Liver (tissue), 8 donors: ENCODE measurements at regions not wholly inside any gene's neighbourhood (a gene's known extent, or its start where the extent isn't known, plus 50 kb on each side); places are given as distances from the start of the nearest gene placed in this dataset.

ENCODE experiments used
- DNase-seq: peaks from one replicate; pipeline ENCODE4 v3.0.0-alpha.2; 2017; ENCODE audit warnings: low spot score
- H3K27ac ChIP-seq, 2 donors: one replicate each; pipeline ENCODE4 v1.7.0; 2013; ENCODE audit warnings: inconsistent platforms in 2 of 2, low read length in 2 of 2, control low read depth in 1 of 2, low read depth in 1 of 2, mild to moderate bottlenecking in 1 of 2
- H3K27me3 ChIP-seq, 4 donors: one replicate each; pipeline versions ENCODE4 v1.6.1 to v1.7.0; 2013; ENCODE audit warnings: low read length in 3 of 4, inconsistent platforms in 1 of 4, mild to moderate bottlenecking in 1 of 4, moderate library complexity in 1 of 4; ENCODE audit not compliant: control insufficient read depth in 4 of 4, insufficient read depth in 4 of 4
- H3K36me3 ChIP-seq, 4 donors: one replicate each; pipeline versions ENCODE4 v1.6.1 to v1.7.0; 2013; ENCODE audit warnings: low read length in 3 of 4, mild to moderate bottlenecking in 3 of 4, low read depth in 1 of 4, moderate library complexity in 1 of 4; ENCODE audit not compliant: control insufficient read depth in 4 of 4, insufficient read depth in 3 of 4
- H3K4me1 ChIP-seq, 4 donors: one replicate each; pipeline versions ENCODE4 v1.6.1 to v1.7.0; 2013; ENCODE audit warnings: low read length in 3 of 4, mild to moderate bottlenecking in 3 of 4, moderate library complexity in 1 of 4; ENCODE audit not compliant: control insufficient read depth in 4 of 4, insufficient read depth in 4 of 4
- H3K4me3 ChIP-seq, 3 donors: one replicate each; pipeline versions ENCODE4 v1.6.1 to v1.7.0; 2013; ENCODE audit warnings: low read length in 3 of 3, control low read depth in 1 of 3, low read depth in 1 of 3, mild to moderate bottlenecking in 1 of 3
- H3K9ac ChIP-seq, 2 donors: one replicate each; pipeline ENCODE4 v1.7.0; 2013; ENCODE audit warnings: low read length in 2 of 2, mild to moderate bottlenecking in 2 of 2, moderate library complexity in 2 of 2, control low read depth in 1 of 2, low read depth in 1 of 2
- H3K9me3 ChIP-seq, 4 donors: one replicate each; pipeline versions ENCODE4 v1.6.1 to v1.7.0; 2013; ENCODE audit warnings: low read length in 3 of 4; ENCODE audit not compliant: control insufficient read depth in 4 of 4
- ATF3 ChIP-seq: IDR thresholded peaks from 2 replicates; pipeline ENCODE4 v1.6.1; 2016; ENCODE audit warnings: antibody characterized with exemption
- CTCF ChIP-seq: fragments of 150-350 bp; IDR thresholded peaks from 2 replicates; pipeline ENCODE4 v1.5.1; 2017; ENCODE audit warnings: improper control_type of control experiment, low read depth, low read length; ENCODE audit not compliant: missing input control
- EGR1 ChIP-seq, 2 donors: IDR thresholded peaks; 2 replicates each; pipeline ENCODE4 v1.6.1; 2016 to 2018; ENCODE audit warnings: antibody characterized with exemption in 2 of 2, low read depth in 2 of 2
- FOXA1 ChIP-seq: IDR thresholded peaks from 2 replicates; pipeline ENCODE4 v1.6.1; 2016; ENCODE audit warnings: antibody characterized with exemption
- FOXA2 ChIP-seq: IDR thresholded peaks from 2 replicates; pipeline ENCODE4 v1.6.1; 2016; ENCODE audit warnings: antibody characterized with exemption
- GABPA ChIP-seq, 2 donors: IDR thresholded peaks in 1 of 2; conservative IDR thresholded peaks in 1 of 2; 2 replicates each; pipeline ENCODE4 v1.6.1; 2016; ENCODE audit warnings: antibody characterized with exemption in 2 of 2, mild to moderate bottlenecking in 1 of 2, moderate library complexity in 1 of 2
- HNF4A ChIP-seq, 2 donors: conservative IDR thresholded peaks; 2 replicates each; pipeline ENCODE4 v1.6.1; 2016; ENCODE audit warnings: antibody characterized with exemption in 2 of 2, mild to moderate bottlenecking in 2 of 2
- HNF4G ChIP-seq: IDR thresholded peaks from 2 replicates; pipeline ENCODE4 v1.6.1; 2016; ENCODE audit warnings: antibody characterized with exemption
- JUND ChIP-seq, 2 donors: IDR thresholded peaks; 2 replicates each; pipeline ENCODE4 v1.6.1; 2016; ENCODE audit warnings: antibody characterized with exemption in 2 of 2
- NR2F2 ChIP-seq: IDR thresholded peaks from 2 replicates; pipeline ENCODE4 v1.6.1; 2016; ENCODE audit warnings: antibody characterized with exemption
- RAD21 ChIP-seq, 2 donors: IDR thresholded peaks; 2 replicates each; pipeline ENCODE4 v1.6.1; 2016; ENCODE audit warnings: antibody characterized with exemption in 2 of 2, mild to moderate bottlenecking in 2 of 2
- RXRA ChIP-seq, 2 donors: IDR thresholded peaks; 2 replicates each; pipeline ENCODE4 v1.6.1; 2017 to 2018; ENCODE audit warnings: antibody characterized with exemption in 2 of 2, mild to moderate bottlenecking in 1 of 2
- TAF1 ChIP-seq: conservative IDR thresholded peaks from 2 replicates; pipeline ENCODE4 v1.6.1; 2016; ENCODE audit warnings: antibody characterized with exemption, mild to moderate bottlenecking
- WGBS: extraction: QIAGEN DNeasy Blood & Tissue Kit; methylation state at CpG from one replicate; pipeline ENCODE4 v1.1.7; 2013; 5-methylcytosine and 5-hydroxymethylcytosine counted together
- TF ChIP-seq, protein P1 (sequence below): IDR thresholded peaks from 2 replicates; pipeline ENCODE4 v1.6.1; 2016; ENCODE audit warnings: antibody characterized with exemption
- TF ChIP-seq, protein P2 (sequence below): IDR thresholded peaks from 2 replicates; pipeline ENCODE4 v1.6.1; 2016; ENCODE audit warnings: antibody characterized with exemption
- TF ChIP-seq, protein P3 (sequence below): IDR thresholded peaks from 2 replicates; pipeline ENCODE4 v1.6.1; 2016; ENCODE audit warnings: antibody characterized with exemption, mild to moderate bottlenecking
- donor health status: healthy.
- donor health status: healthy.
- donor health status: healthy.
- donor health status: healthy.
- donor health status: healthy.

GRCh38 chr2:122565364-122565763 lies 809.9 kb downstream of the TSN start:
- TF ChIP-seq RAD21 (IDR thresholded peaks at IDR 0.05): no peak
- TF ChIP-seq NR2F2: no peak
- TF ChIP-seq TAF1: no peak
- TF ChIP-seq ATF3: no peak
- no peak for TF ChIP-seq RXRA (IDR thresholded peaks at IDR 0.05)
- TF ChIP-seq FOXA1: no peak
- no peak for TF ChIP-seq HNF4A (conservative IDR thresholded peaks at IDR 0.05)
- TF ChIP-seq, protein P1, sequence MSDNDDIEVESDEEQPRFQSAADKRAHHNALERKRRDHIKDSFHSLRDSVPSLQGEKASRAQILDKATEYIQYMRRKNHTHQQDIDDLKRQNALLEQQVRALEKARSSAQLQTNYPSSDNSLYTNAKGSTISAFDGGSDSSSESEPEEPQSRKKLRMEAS: no peak
- TF ChIP-seq CTCF: no peak
- no peak for TF ChIP-seq JUND (IDR thresholded peaks at IDR 0.05)
- no peak for TF ChIP-seq FOXA2
- no peak for TF ChIP-seq GABPA (IDR thresholded peaks at IDR 0.05 in 1 of 2, conservative IDR thresholded peaks at IDR 0.05 in 1 of 2)
- TF ChIP-seq, protein P2, sequence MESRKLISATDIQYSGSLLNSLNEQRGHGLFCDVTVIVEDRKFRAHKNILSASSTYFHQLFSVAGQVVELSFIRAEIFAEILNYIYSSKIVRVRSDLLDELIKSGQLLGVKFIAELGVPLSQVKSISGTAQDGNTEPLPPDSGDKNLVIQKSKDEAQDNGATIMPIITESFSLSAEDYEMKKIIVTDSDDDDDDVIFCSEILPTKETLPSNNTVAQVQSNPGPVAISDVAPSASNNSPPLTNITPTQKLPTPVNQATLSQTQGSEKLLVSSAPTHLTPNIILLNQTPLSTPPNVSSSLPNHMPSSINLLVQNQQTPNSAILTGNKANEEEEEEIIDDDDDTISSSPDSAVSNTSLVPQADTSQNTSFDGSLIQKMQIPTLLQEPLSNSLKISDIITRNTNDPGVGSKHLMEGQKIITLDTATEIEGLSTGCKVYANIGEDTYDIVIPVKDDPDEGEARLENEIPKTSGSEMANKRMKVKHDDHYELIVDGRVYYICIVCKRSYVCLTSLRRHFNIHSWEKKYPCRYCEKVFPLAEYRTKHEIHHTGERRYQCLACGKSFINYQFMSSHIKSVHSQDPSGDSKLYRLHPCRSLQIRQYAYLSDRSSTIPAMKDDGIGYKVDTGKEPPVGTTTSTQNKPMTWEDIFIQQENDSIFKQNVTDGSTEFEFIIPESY: no peak
- no peak for TF ChIP-seq EGR1 (IDR thresholded peaks at IDR 0.05; ENCODE audit: low read depth in 2 of 2)
- TF ChIP-seq, protein P3, sequence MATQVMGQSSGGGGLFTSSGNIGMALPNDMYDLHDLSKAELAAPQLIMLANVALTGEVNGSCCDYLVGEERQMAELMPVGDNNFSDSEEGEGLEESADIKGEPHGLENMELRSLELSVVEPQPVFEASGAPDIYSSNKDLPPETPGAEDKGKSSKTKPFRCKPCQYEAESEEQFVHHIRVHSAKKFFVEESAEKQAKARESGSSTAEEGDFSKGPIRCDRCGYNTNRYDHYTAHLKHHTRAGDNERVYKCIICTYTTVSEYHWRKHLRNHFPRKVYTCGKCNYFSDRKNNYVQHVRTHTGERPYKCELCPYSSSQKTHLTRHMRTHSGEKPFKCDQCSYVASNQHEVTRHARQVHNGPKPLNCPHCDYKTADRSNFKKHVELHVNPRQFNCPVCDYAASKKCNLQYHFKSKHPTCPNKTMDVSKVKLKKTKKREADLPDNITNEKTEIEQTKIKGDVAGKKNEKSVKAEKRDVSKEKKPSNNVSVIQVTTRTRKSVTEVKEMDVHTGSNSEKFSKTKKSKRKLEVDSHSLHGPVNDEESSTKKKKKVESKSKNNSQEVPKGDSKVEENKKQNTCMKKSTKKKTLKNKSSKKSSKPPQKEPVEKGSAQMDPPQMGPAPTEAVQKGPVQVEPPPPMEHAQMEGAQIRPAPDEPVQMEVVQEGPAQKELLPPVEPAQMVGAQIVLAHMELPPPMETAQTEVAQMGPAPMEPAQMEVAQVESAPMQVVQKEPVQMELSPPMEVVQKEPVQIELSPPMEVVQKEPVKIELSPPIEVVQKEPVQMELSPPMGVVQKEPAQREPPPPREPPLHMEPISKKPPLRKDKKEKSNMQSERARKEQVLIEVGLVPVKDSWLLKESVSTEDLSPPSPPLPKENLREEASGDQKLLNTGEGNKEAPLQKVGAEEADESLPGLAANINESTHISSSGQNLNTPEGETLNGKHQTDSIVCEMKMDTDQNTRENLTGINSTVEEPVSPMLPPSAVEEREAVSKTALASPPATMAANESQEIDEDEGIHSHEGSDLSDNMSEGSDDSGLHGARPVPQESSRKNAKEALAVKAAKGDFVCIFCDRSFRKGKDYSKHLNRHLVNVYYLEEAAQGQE: no peak
- H3K36me3 ChIP-seq: no peaks in the 10 kb centered on the region
- H3K4me1 ChIP-seq: no peaks in the 10 kb centered on the region
- H3K9ac ChIP-seq: no peak overlapping the region
- no peaks in the 10 kb centered on the region for H3K27me3 ChIP-seq
- no peak overlapping the region for H3K27ac ChIP-seq
- WGBS: 55% methylated on average over 1 of the region's 1 CpG
- DNase-seq: no peak
- H3K4me3 ChIP-seq: no peak overlapping the region
- no peaks in the 10 kb centered on the region for H3K9me3 ChIP-seq

- no peaks in the 10 kb centered on the region for H3K36me3 ChIP-seq
- H3K27me3 ChIP-seq: no peaks in the 10 kb centered on the region
- no peak for DNase-seq
- no peak overlapping the region for H3K9ac ChIP-seq
- 89% methylated on average over 15 of the region's 15 CpGs for WGBS
- H3K4me3 ChIP-seq: no peak overlapping the region
- H3K4me1 ChIP-seq: no peaks in the 10 kb centered on the region
- no peaks in the 10 kb centered on the region for H3K9me3 ChIP-seq
- no peak overlapping the region for H3K27ac ChIP-seq
- TF ChIP-seq RAD21 (IDR thresholded peaks at IDR 0.05): no peak
- no peak for TF ChIP-seq TAF1
- no peak for TF ChIP-seq NR2F2
- TF ChIP-seq, protein P3: no peak
- TF ChIP-seq HNF4G: no peak
- TF ChIP-seq JUND (IDR thresholded peaks at IDR 0.05): no peak
- TF ChIP-seq, protein P2: no peak
- no peak for TF ChIP-seq CTCF
- TF ChIP-seq EGR1 (IDR thresholded peaks at IDR 0.05; ENCODE audit: low read depth in 2 of 2): no peak
These were observed 815.2 kb downstream of the TSN start for GRCh38 chr2:122570641-122571040.
